ENCODE measurements at regions not wholly inside any gene's neighbourhood (a gene's known extent, or its start where the extent isn't known, plus 50 kb on each side); places are given as distances from the start of the nearest gene placed in this dataset.

DNA sequence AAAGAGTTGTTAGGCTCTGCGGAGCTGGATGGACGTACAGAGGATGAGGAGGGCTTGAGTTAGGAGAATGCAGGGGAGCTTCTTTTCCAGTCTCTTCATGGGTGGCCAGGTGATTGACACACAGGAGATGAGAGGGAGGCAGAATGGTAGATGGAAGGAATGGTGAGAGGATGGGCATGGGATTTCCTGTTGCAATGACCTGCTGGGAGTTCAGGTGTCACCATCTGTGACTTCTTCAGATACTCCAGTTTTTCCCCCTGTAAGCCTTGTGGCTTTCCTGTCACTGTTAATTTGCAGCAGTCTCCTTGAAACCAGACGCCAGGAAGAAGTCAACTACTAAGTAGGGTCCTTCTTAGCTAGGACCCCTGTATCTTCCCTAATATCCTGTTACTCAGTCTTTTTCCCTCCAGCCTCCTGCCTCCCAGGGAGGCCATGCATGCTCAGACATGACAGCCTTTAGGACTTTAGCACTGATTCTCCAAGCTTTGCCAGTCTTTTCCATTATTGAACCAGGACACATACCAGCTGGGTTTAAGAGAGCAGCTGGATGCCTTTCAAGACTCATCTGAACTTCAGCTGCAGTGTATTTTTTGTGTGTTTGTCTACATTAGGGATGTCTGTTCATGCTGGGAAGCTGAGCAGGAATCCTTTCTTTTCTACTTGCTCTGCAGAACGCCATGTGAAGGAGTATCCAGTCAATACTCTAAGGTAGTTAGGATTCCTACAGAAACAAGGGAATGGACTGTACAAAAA is 67.2 kb upstream of the CD180 start:
- Histone ChIP-seq H3K4me3 (ENCODE audit: low read depth, low read length) (no peak overlapping the region), H3K27me3 (ENCODE audit: control insufficient read depth, insufficient read depth, low read length) (no peaks in the 10 kb centered on the region), H3K36me3 (ENCODE audit: control insufficient read depth, insufficient read depth, low read length) (no peaks in the 10 kb centered on the region), H3K9ac (ENCODE audit: low read depth, low read length) (no peak overlapping the region), H3K9me3 (ENCODE audit: control insufficient read depth, insufficient read depth, low read length) (no peaks in the 10 kb centered on the region), H3K27ac (ENCODE audit: low read depth, low read length) (no peak overlapping the region), H3K4me1 (ENCODE audit: control insufficient read depth, insufficient read depth, low read length) (no peaks in the 10 kb centered on the region)

- H3K27me3 ChIP-seq (ENCODE audit: control insufficient read depth, insufficient read depth, low read length) = no peaks in the 10 kb centered on the region
These were observed 66.4 kb upstream of the CD180 start for GRCh38 chr5:67262956-67263355.

GRCh38 chr5:67262206-67262605 is 65.6 kb upstream of the CD180 start:
- Histone ChIP-seq H3K9me3 (ENCODE audit: control insufficient read depth, insufficient read depth, low read length) (no peaks in the 10 kb centered on the region), H3K27ac (ENCODE audit: low read depth, low read length) (no peak overlapping the region), H3K4me1 (ENCODE audit: control insufficient read depth, insufficient read depth, low read length) (no peaks in the 10 kb centered on the region), H3K36me3 (ENCODE audit: control insufficient read depth, insufficient read depth, low read length) (no peaks in the 10 kb centered on the region), H3K4me3 (ENCODE audit: low read depth, low read length) (no peak overlapping the region), H3K27me3 (ENCODE audit: control insufficient read depth, insufficient read depth, low read length) (no peaks in the 10 kb centered on the region), H3K9ac (ENCODE audit: low read depth, low read length) (no peak overlapping the region)

More at GRCh38 chr5:67262956-67263355, 66.4 kb upstream of the CD180 start:
- H3K4me3 ChIP-seq (ENCODE audit: low read depth, low read length) = no peak overlapping the region
- no peaks in the 10 kb centered on the region for H3K4me1 ChIP-seq (ENCODE audit: control insufficient read depth, insufficient read depth, low read length)
- H3K9me3 ChIP-seq (ENCODE audit: control insufficient read depth, insufficient read depth, low read length) = no peaks in the 10 kb centered on the region
- H3K9ac ChIP-seq (ENCODE audit: low read depth, low read length) = no peak overlapping the region
- no peaks in the 10 kb centered on the region for H3K36me3 ChIP-seq (ENCODE audit: control insufficient read depth, insufficient read depth, low read length)
- H3K27ac ChIP-seq (ENCODE audit: low read depth, low read length) = no peak overlapping the region

- H3K27ac ChIP-seq (ENCODE audit: low read depth, low read length) = no peak overlapping the region
- no peaks in the 10 kb centered on the region for H3K27me3 ChIP-seq (ENCODE audit: control insufficient read depth, insufficient read depth, low read length)
- no peaks in the 10 kb centered on the region for H3K9me3 ChIP-seq (ENCODE audit: control insufficient read depth, insufficient read depth, low read length)
- H3K9ac ChIP-seq (ENCODE audit: low read depth, low read length) = no peak overlapping the region
- H3K4me3 ChIP-seq (ENCODE audit: low read depth, low read length) = no peak overlapping the region
- H3K36me3 ChIP-seq (ENCODE audit: control insufficient read depth, insufficient read depth, low read length) = no peaks in the 10 kb centered on the region
- H3K4me1 ChIP-seq (ENCODE audit: control insufficient read depth, insufficient read depth, low read length) = no peaks in the 10 kb centered on the region
These were observed 63.1 kb upstream of the CD180 start for GRCh38 chr5:67259548-67260215.

- H3K4me3 ChIP-seq (ENCODE audit: low read depth, low read length) = no peak overlapping the region
- no peak overlapping the region for H3K27ac ChIP-seq (ENCODE audit: low read depth, low read length)
- H3K4me1 ChIP-seq (ENCODE audit: control insufficient read depth, insufficient read depth, low read length) = no peaks in the 10 kb centered on the region
- no peaks in the 10 kb centered on the region for H3K9me3 ChIP-seq (ENCODE audit: control insufficient read depth, insufficient read depth, low read length)
- no peak overlapping the region for H3K9ac ChIP-seq (ENCODE audit: low read depth, low read length)
- H3K27me3 ChIP-seq (ENCODE audit: control insufficient read depth, insufficient read depth, low read length) = no peaks in the 10 kb centered on the region
- H3K36me3 ChIP-seq (ENCODE audit: control insufficient read depth, insufficient read depth, low read length) = no peaks in the 10 kb centered on the region
These were observed 60.9 kb upstream of the CD180 start for GRCh38 chr5:67257500-67257899.

DNA sequence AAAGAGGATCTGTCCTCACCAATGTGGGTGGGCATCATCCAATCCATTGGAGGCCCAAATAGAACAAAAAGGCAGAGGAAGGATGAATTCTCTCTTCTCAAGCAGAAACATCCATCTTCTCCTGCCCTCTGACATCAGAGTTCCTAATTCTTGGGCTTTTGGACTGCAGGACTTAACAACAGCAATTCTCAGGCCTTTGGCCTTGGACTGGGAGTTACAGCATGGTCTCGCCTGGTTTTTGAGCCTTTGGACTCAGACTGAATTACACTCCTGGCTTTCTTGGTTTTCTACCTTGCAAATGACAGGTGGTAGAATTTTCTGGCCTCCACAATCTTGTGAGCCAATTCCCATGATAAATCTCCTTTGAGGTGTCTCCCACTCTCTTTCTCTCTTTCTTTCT is 60.5 kb upstream of the CD180 start:
- Histone ChIP-seq H3K27ac (ENCODE audit: low read depth, low read length) (no peak overlapping the region), H3K4me3 (ENCODE audit: low read depth, low read length) (no peak overlapping the region), H3K9me3 (ENCODE audit: control insufficient read depth, insufficient read depth, low read length) (no peaks in the 10 kb centered on the region), H3K27me3 (ENCODE audit: control insufficient read depth, insufficient read depth, low read length) (no peaks in the 10 kb centered on the region), H3K36me3 (ENCODE audit: control insufficient read depth, insufficient read depth, low read length) (no peaks in the 10 kb centered on the region), H3K9ac (ENCODE audit: low read depth, low read length) (no peak overlapping the region), H3K4me1 (ENCODE audit: control insufficient read depth, insufficient read depth, low read length) (no peaks in the 10 kb centered on the region)

GRCh38 chr5:67255881-67256280 is 59.3 kb upstream of the CD180 start:
- Histone ChIP-seq H3K9me3 (ENCODE audit: control insufficient read depth, insufficient read depth, low read length) (no peaks in the 10 kb centered on the region), H3K27me3 (ENCODE audit: control insufficient read depth, insufficient read depth, low read length) (no peaks in the 10 kb centered on the region), H3K27ac (ENCODE audit: low read depth, low read length) (no peak overlapping the region), H3K4me3 (ENCODE audit: low read depth, low read length) (no peak overlapping the region), H3K36me3 (ENCODE audit: control insufficient read depth, insufficient read depth, low read length) (no peaks in the 10 kb centered on the region), H3K9ac (ENCODE audit: low read depth, low read length) (no peak overlapping the region), H3K4me1 (ENCODE audit: control insufficient read depth, insufficient read depth, low read length) (no peaks in the 10 kb centered on the region)

DNA sequence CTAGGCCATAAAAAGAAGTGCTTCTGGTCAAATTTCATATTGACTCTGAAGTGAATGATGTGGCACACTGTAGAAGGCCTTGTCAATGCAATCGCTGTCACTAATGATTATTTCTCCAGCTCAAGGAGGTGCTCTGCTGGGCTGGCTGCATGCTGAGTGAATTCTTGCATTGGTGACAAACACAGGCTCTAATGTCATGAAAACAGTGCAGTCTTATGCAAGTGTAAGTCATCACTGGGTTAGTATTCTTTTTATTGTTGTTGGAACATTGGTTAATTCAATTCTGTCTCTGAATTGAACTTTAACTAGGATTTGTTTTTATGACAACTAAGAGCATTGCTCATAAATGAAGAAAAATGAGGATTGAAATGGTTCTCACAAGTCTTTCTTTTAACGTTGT is 57.3 kb upstream of the CD180 start:
- Histone ChIP-seq H3K9ac (ENCODE audit: low read depth, low read length) (no peak overlapping the region), H3K36me3 (ENCODE audit: control insufficient read depth, insufficient read depth, low read length) (no peaks in the 10 kb centered on the region), H3K4me3 (ENCODE audit: low read depth, low read length) (no peak overlapping the region), H3K4me1 (ENCODE audit: control insufficient read depth, insufficient read depth, low read length) (no peaks in the 10 kb centered on the region), H3K9me3 (ENCODE audit: control insufficient read depth, insufficient read depth, low read length) (no peaks in the 10 kb centered on the region), H3K27ac (ENCODE audit: low read depth, low read length) (no peak overlapping the region), H3K27me3 (ENCODE audit: control insufficient read depth, insufficient read depth, low read length) (no peaks in the 10 kb centered on the region)

DNA sequence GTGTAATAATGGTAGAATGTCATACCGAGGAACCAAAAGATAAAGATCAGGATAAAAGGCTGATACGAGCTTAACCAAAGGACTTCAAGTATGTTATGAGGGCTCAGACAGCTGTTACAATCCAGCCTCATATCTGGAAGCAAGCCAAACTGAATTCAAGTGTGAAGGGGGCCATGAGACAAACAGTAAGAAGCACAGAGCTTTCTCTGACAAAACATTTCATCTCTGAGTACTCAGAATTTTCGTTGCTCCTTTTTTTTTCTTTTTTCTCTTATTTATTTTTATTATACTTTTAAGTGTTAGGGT is 52.9 kb upstream of the CD180 start:
- H3K27me3 ChIP-seq (ENCODE audit: control insufficient read depth, insufficient read depth, low read length) = no peaks in the 10 kb centered on the region

DNA sequence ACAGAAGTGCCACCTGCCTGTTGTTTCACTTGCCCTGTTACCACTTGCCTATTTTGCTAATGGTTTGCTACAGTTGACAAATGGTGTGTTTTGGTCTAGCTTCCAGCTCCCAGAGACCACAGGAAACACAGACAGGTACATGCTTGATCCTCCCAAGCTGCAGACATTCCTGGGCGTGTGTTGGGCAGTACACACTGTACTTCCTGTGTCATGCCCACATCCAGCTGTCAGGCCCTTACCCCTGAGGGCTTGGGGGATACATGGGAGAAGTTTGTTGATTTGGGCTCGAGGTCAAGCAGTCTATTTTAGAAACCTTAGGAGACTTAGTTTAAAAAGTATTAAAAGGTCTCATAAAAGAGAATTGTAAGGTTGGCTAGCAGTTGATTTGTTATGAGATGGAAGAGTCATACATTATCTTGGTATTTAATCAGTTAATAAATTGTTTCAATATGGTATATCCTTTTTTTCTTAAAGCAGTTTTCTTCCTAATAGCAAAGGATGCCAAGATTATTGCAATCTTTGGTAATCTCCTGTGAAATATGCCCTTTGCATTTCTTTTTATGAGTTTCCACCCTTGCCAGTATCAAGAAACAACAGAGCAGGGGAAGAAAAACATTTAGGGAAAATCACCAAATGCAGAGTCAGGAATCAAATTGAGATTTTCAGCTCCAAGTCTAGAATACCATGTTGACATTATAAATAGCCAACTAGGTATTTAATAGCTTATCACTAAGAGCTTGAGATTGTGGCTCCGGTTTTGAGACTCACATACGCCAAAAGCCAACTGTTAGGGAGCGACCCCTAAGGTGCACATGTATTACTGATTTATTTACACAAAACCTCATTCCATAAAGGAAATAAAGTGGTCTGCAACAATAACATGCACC is 52.3 kb upstream of the CD180 start:
- Histone ChIP-seq H3K9ac (ENCODE audit: low read depth, low read length) (no peak overlapping the region), H3K36me3 (ENCODE audit: control insufficient read depth, insufficient read depth, low read length) (no peaks in the 10 kb centered on the region), H3K9me3 (ENCODE audit: control insufficient read depth, insufficient read depth, low read length) (no peaks in the 10 kb centered on the region), H3K4me1 (ENCODE audit: control insufficient read depth, insufficient read depth, low read length) (peaks cover 9% of the 10 kb centered on the region; the same call in 1 of the 2 replicates), H3K27me3 (ENCODE audit: control insufficient read depth, insufficient read depth, low read length) (no peaks in the 10 kb centered on the region), H3K4me3 (ENCODE audit: low read depth, low read length) (no peak overlapping the region), H3K27ac (ENCODE audit: low read depth, low read length) (no peak overlapping the region)

More for the DNA sequence above, 52.9 kb upstream of the CD180 start:
- no peak overlapping the region for H3K4me3 ChIP-seq (ENCODE audit: low read depth, low read length)
- H3K27ac ChIP-seq (ENCODE audit: low read depth, low read length) = no peak overlapping the region
- no peaks in the 10 kb centered on the region for H3K36me3 ChIP-seq (ENCODE audit: control insufficient read depth, insufficient read depth, low read length)
- H3K4me1 ChIP-seq (ENCODE audit: control insufficient read depth, insufficient read depth, low read length) = peaks cover 9% of the 10 kb centered on the region; the same call in 1 of the 2 replicates
- H3K9me3 ChIP-seq (ENCODE audit: control insufficient read depth, insufficient read depth, low read length) = no peaks in the 10 kb centered on the region
- no peak overlapping the region for H3K9ac ChIP-seq (ENCODE audit: low read depth, low read length)

Data from HUES48 (cell line).